NCI-H2029 (cell line): ENCODE measurements at regions not wholly inside any gene's neighbourhood (a gene's known extent, or its start where the extent isn't known, plus 50 kb on each side); places are given as distances from the start of the nearest gene placed in this dataset.

Experiments
- DNase-seq: peaks from one replicate; lab custom pipeline; 2025; lab: John Stamatoyannopoulos, UW

- no peak for DNase-seq
These were observed 1462.1 kb upstream of the CDH9 start for GRCh38 chr5:28500511-28500910.

GRCh38 chr5:28499766-28500290 is 1461.4 kb upstream of the CDH9 start:
- DNase-seq, result no peak

GRCh38 chr5:28495876-28496275 is 1457.5 kb upstream of the CDH9 start:
- no peak for DNase-seq

- no peak for DNase-seq
These were observed 1455.1 kb upstream of the CDH9 start for GRCh38 chr5:28493456-28493855.

GRCh38 chr5:28488752-28489151 is 1450.4 kb upstream of the CDH9 start:
- DNase-seq, result no peak

GRCh38 chr5:28483327-28484025 is 1445.1 kb upstream of the CDH9 start:
- DNase-seq, result no peak

- DNase-seq, result peak; percentile 2
These were observed 1435.2 kb upstream of the CDH9 start for GRCh38 chr5:28473531-28474107.

- no peak for DNase-seq
These were observed 1429.8 kb upstream of the CDH9 start for GRCh38 chr5:28468166-28468565.

- no peak for DNase-seq
These were observed 1425.3 kb upstream of the CDH9 start for GRCh38 chr5:28463728-28464127.

- no peak for DNase-seq
These were observed 1413.1 kb upstream of the CDH9 start for GRCh38 chr5:28451483-28451882.

GRCh38 chr5:28450997-28451396 is 1412.6 kb upstream of the CDH9 start:
- DNase-seq, result no peak

GRCh38 chr5:28448791-28449190 is 1410.4 kb upstream of the CDH9 start:
- DNase-seq, result no peak

GRCh38 chr5:28430565-28431178 is 1392.3 kb upstream of the CDH9 start:
- no peak for DNase-seq

GRCh38 chr5:28421141-28421540 is 1382.8 kb upstream of the CDH9 start:
- no peak for DNase-seq

- DNase-seq, result no peak
These were observed 1377.5 kb upstream of the CDH9 start for GRCh38 chr5:28415791-28416443.

GRCh38 chr5:28414619-28415018 is 1376.2 kb upstream of the CDH9 start:
- no peak for DNase-seq

- no peak for DNase-seq
These were observed 1370.3 kb upstream of the CDH9 start for GRCh38 chr5:28408651-28409050.

GRCh38 chr5:28408186-28408585 is 1369.8 kb upstream of the CDH9 start:
- DNase-seq, result no peak

GRCh38 chr5:28404363-28405071 is 1366.1 kb upstream of the CDH9 start:
- no peak for DNase-seq

- DNase-seq, result no peak
These were observed 1365.5 kb upstream of the CDH9 start for GRCh38 chr5:28403846-28404245.

- no peak for DNase-seq
These were observed 1364.4 kb upstream of the CDH9 start for GRCh38 chr5:28402590-28403301.

GRCh38 chr5:28400076-28400475 is 1361.7 kb upstream of the CDH9 start:
- no peak for DNase-seq
